LNCAP (cell line): ENCODE measurements at regions not wholly inside any gene's neighbourhood (a gene's known extent, or its start where the extent isn't known, plus 50 kb on each side); places are given as distances from the start of the nearest gene placed in this dataset.

Source experiments
- CTCF ChIP-seq: fragments of 450-650 bp; IDR thresholded peaks from 2 replicates; pipeline ENCODE4 v1.5.1; 2017; ENCODE audit warnings: mild to moderate bottlenecking

GRCh38 chr1:81109038-81109437 is 691.7 kb upstream of the ADGRL2 start:
- no peak for TF ChIP-seq CTCF

- TF ChIP-seq CTCF = no peak
Measured at GRCh38 chr1:81097860-81098259, 702.9 kb upstream of the ADGRL2 start.

- TF ChIP-seq CTCF = no peak
Measured at GRCh38 chr1:81073580-81073979, 727.2 kb upstream of the ADGRL2 start.

- no peak for TF ChIP-seq CTCF
Measured at GRCh38 chr1:81071969-81072753, 728.6 kb upstream of the ADGRL2 start.

GRCh38 chr1:81071072-81071858 is 729.5 kb upstream of the ADGRL2 start:
- TF ChIP-seq CTCF = no peak

- TF ChIP-seq CTCF = no peak
Measured at GRCh38 chr1:81069856-81070255, 730.9 kb upstream of the ADGRL2 start.

GRCh38 chr1:81068726-81069125 is 732.0 kb upstream of the ADGRL2 start:
- TF ChIP-seq CTCF = no peak
